ENCODE measurements at regions not wholly inside any gene's neighbourhood (a gene's known extent, or its start where the extent isn't known, plus 50 kb on each side); places are given as distances from the start of the nearest gene placed in this dataset.

GRCh38 chr22:27507935-27508526 is 293.5 kb downstream of the MN1 start:
- Histone ChIP-seq H3K36me3 (no peaks in the 10 kb centered on the region), H3K27me3 (ENCODE audit: insufficient read depth, low read depth, severe bottlenecking) (no peaks in the 10 kb centered on the region), H3K27ac (no peak overlapping the region), H3K9me3 (ENCODE audit: severe bottlenecking) (peaks cover 3% of the 10 kb centered on the region), H3K4me3 (ENCODE audit: low read depth, low read length) (no peak overlapping the region)
- DNase-seq = no peak
- no peak for TF ChIP-seq CTCF (IDR thresholded peaks at IDR 0.05; ENCODE audit: low read depth, low read length)

DNA sequence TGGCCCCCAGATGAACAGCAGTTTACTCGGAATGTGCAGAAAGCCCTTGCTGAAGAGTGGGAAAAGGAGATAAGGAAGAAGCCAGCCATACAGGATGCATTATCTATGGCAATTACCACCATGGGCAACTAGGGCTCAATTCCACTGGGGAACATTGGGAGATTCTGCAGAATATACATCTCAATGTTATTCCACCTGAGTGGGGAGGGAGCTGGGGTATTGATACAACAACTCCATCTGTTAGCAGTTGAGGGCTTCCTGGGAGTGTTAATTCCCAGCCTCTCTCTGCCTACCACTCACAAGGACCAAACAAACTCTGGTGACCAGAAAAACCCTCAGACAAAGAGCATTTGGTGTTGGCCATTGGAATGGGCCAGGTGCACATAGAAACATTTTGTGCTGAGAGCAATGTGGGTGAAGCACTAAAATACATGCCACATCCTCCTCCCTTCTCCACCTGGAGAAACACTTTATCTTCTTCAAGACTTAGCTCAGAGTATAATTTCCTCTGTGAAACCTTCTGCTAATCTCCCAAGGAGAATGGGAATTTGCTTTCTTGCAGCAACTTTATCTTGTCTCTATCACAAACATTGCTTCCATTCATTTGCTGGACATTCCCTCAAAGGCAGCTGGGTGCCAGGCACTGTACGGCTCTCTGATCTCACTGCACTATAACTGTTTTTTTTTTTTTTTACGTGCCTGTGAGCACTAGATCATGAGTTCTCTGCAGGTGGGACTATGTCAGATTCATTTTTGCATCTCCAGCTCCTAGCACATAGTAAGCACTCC is 292.2 kb downstream of the MN1 start:
- no peak for TF ChIP-seq CTCF (IDR thresholded peaks at IDR 0.05; ENCODE audit: low read depth, low read length)

GRCh38 chr22:27510024-27510423 is 291.5 kb downstream of the MN1 start:
- Histone ChIP-seq H3K27me3 (ENCODE audit: insufficient read depth, low read depth, severe bottlenecking) (no peaks in the 10 kb centered on the region), H3K9me3 (ENCODE audit: severe bottlenecking) (no peaks in the 10 kb centered on the region), H3K36me3 (no peaks in the 10 kb centered on the region), H3K27ac (no peak overlapping the region), H3K4me3 (ENCODE audit: low read depth, low read length) (no peak overlapping the region)
- no peak for TF ChIP-seq CTCF (IDR thresholded peaks at IDR 0.05; ENCODE audit: low read depth, low read length)
- no peak for DNase-seq

More for the DNA sequence above, 292.2 kb downstream of the MN1 start:
- Histone ChIP-seq H3K27me3 (ENCODE audit: insufficient read depth, low read depth, severe bottlenecking) (no peaks in the 10 kb centered on the region), H3K27ac (no peak overlapping the region), H3K36me3 (no peaks in the 10 kb centered on the region), H3K4me3 (ENCODE audit: low read depth, low read length) (no peak overlapping the region), H3K9me3 (ENCODE audit: severe bottlenecking) (no peaks in the 10 kb centered on the region)
- DNase-seq = no peak

GRCh38 chr22:27512283-27512761 is 289.2 kb downstream of the MN1 start:
- H3K36me3 ChIP-seq = no peaks in the 10 kb centered on the region
- H3K27ac ChIP-seq = no peak overlapping the region
- H3K4me3 ChIP-seq (ENCODE audit: low read depth, low read length) = no peak overlapping the region
- no peak for TF ChIP-seq CTCF (IDR thresholded peaks at IDR 0.05; ENCODE audit: low read depth, low read length)
- DNase-seq = no peak
- H3K9me3 ChIP-seq (ENCODE audit: severe bottlenecking) = no peaks in the 10 kb centered on the region
- H3K27me3 ChIP-seq (ENCODE audit: insufficient read depth, low read depth, severe bottlenecking) = no peaks in the 10 kb centered on the region

- DNase-seq = no peak
- Histone ChIP-seq H3K27ac (no peak overlapping the region), H3K36me3 (no peaks in the 10 kb centered on the region), H3K4me3 (ENCODE audit: low read depth, low read length) (no peak overlapping the region), H3K9me3 (ENCODE audit: severe bottlenecking) (no peaks in the 10 kb centered on the region), H3K27me3 (ENCODE audit: insufficient read depth, low read depth, severe bottlenecking) (no peaks in the 10 kb centered on the region)
- no peak for TF ChIP-seq CTCF (IDR thresholded peaks at IDR 0.05; ENCODE audit: low read depth, low read length)
Measured at GRCh38 chr22:27513021-27513420, 288.5 kb downstream of the MN1 start.
